Hindlimb muscle (tissue), 1 donor: ENCODE measurements at regions not wholly inside any gene's neighbourhood (a gene's known extent, or its start where the extent isn't known, plus 50 kb on each side); places are given as distances from the start of the nearest gene placed in this dataset.

Experiments used
- DNase-seq: peaks from one replicate; pipeline ENCODE4 v3.0.0-alpha.2; 2013

DNA sequence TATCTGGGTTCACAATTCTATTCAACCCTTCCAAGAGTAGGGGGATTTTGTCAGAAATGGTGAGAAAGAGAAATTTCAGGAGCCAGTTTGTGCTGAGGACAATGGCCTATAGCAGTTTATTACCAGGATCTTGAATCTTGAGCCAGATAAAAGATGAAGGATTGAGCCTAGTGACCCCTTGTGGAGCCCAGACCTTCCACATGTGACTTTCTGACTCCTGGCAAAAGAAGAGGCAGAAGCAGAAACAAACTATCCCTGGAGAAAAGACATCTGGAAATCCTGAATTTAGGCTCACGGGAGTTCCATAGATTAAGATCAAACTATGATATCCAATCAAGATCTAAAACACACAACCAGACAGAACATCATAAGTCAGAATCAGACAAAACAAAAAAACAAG is 60.9 kb upstream of the CHRM2 start:
- no peak for DNase-seq

DNA sequence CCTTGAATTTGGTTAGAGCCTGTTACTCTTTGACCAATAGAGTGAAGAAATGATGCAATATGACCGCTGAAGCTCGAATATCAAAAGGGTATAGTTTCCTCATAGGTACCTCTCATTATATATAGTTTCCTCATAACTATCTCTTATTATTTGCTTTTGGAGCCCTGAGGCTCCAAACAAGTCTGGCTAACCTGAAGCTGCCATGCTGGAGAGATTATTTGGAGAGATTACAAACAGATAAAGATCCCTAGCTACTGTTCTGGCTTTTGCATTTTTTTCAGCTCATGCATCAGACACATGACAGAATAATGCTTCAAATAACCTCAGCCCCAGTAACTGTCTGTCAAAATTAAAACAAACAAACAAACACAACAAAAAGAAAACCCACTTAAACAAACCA is 65.4 kb upstream of the CHRM2 start:
- DNase-seq = no peak

DNA sequence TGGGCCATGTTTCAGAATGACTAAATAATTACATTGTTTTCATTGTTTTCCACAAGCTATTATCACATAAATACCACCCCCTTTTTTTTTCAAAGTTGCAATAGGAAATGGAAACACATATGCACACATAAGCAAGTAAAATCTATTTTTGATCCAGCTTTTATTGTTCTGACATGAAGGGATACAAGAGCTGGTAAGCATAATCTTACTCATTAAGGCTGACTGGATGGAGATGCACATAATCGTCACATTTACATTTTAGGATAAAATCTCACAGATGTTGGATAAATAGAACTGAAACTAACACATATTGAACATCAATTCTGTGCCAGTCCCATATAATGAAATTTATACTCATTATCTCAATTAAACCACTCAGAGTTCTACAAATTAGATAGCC is 84.5 kb upstream of the CHRM2 start:
- DNase-seq = no peak

- DNase-seq = no peak
Observed at GRCh38 chr7:136741941-136742340, 126.5 kb upstream of the CHRM2 start.

- no peak for DNase-seq
Observed at GRCh38 chr7:136728945-136729344, 139.5 kb upstream of the CHRM2 start.

DNA sequence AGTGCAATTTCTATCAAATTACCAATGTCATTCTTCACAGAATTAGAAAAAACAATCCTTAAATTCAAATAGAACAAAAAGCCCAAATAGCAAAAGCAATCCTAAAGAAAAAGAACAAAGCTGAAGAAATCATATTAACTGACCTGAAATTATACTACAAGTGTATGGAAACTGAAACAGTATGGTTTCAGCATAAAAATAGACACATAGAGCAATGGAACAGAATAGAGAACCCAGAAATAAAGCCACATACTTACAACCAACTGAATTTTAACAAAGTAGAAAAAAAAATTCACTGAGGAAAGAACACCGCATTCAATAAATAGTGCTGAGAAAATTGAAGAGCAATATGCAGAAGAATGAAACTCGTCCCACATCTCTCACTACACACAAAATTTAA is 142.0 kb upstream of the CHRM2 start:
- no peak for DNase-seq

DNA sequence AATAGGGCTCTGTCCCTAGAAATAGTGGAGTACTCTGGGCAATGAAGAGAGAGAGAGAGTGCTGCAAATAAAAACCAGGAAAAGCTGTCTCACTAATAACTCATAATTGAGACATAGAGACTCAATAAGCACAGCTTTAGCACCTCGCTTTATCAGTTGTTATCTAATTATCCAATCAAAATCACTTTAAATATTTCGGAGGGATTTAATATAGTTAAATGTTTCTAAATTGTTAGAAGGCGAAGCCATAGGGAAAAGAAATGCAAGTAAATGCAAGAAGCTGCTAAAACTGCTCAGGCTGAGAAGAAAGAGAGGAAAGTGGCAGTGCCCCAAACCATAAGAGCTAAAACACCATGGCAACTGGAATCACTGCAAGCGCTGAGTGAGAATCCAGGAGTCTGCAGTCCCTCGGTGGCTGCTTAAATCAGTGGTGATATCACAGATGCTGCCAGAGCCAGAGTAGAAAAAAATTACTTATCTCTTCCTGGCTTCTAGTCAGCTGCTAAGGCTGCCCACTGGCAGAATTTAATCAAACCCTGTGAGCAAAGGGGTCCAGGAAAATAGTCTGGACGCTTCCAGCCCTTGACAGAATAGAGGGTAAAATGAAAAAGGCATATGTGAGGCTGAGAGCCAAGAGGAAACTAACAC is 150.4 kb upstream of the CHRM2 start:
- DNase-seq = peak; percentile 4

GRCh38 chr7:136714062-136714461 is 154.4 kb upstream of the CHRM2 start:
- no peak for DNase-seq

- no peak for DNase-seq
Observed at GRCh38 chr7:136710751-136711150, 157.7 kb upstream of the CHRM2 start.

- no peak for DNase-seq
Observed at GRCh38 chr7:136709876-136710275, 158.6 kb upstream of the CHRM2 start.

- no peak for DNase-seq
Observed at GRCh38 chr7:136702913-136703312, 165.5 kb upstream of the CHRM2 start.

DNA sequence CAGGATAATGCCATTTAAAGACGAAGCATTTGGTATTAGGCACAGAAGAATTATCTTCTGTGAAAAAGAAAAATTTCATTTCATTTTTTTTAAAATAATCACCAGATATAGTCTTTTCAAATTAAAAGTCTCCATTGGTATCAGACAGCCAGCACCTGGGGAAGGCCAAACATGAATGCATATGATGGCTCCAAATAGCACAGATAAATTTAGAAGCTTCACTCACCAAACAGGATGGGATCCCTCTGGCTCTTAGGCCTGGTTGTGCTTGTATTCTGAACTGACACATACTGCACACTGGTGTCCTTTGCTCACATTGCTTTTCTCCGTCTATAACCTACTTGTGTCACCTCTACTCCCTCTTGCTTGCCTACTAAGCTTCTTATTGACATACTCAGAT is 169.5 kb upstream of the CHRM2 start:
- DNase-seq = no peak

DNA sequence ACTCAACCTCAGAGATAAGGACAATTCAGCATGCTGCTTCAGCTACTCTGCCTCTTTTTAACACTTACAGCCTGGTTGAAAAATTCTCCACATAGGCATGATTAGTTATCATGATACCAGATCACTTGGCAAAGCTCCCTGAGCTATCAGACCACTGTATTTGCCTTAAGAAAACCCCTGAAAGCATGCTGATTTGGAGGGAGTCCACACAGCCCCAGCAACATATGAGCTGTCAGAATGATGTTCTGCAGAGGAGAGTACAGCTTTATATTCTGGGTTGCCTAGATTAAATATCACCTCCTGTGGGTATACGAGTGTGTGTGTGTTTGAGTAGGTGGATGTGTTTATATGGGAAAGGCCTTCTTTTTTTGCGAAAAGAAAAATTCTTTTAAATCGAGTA is 170.2 kb upstream of the CHRM2 start:
- no peak for DNase-seq

- DNase-seq = no peak
Observed at GRCh38 chr7:136697271-136697670, 171.2 kb upstream of the CHRM2 start.

GRCh38 chr7:136693166-136694119 is 175.0 kb upstream of the CHRM2 start:
- no peak for DNase-seq

DNA sequence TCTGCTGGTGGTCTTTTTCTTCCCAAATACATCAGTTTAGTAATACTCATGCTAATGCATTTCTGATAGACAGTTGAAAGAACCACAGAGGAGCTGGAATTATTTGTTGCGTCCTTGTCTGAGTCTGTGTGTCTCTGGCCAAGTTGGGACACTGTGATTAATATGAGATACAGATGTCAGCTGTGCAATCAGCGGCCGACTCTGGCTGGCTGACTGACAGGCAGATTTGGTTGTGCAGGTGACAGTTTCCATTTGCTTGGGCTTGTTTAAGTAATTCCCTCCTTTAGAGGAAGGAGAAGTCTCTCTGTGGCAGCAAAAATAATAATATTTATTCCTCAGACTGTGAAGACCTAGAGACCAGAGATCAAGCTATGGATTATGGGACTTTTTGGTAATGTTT is 176.2 kb upstream of the CHRM2 start:
- DNase-seq = no peak

GRCh38 chr7:136688601-136689000 is 179.9 kb upstream of the CHRM2 start:
- no peak for DNase-seq

DNA sequence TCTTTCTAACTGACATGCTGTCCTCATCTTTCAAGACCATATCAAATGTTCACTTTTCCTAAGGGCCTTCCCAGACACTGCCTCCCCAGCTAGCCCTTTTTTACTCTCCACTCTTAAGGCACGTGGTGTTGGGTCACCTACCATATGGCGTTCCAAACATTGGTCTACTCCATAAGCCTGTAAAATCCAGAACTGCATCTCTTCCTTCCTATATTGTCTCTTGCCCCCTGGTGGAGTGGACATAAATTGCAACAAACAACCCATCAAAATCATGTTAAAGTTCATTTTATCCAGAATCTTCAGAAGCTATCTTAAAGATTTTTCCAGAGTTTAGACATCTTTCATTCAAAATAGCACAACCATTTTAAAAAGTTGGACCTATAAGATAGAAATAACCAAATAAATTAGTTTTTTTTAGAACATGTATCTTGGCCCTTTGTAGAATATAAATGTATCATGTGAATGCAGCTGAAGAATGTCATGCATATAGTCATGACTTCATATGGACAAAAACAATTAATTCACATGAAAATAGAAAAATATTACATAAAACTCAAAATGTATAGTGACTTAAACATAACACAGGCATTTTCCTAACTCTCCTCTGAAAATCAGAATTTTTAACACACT is 180.6 kb upstream of the CHRM2 start:
- DNase-seq = no peak

- no peak for DNase-seq
Observed at GRCh38 chr7:136685501-136686173, 182.8 kb upstream of the CHRM2 start.

- DNase-seq = no peak
Observed at GRCh38 chr7:136677471-136678365, 190.7 kb upstream of the CHRM2 start.

- no peak for DNase-seq
Observed at GRCh38 chr7:136667584-136667983, 200.9 kb upstream of the CHRM2 start.
